Thymus (tissue), 11 donors: ENCODE measurements at regions not wholly inside any gene's neighbourhood (a gene's known extent, or its start where the extent isn't known, plus 50 kb on each side); places are given as distances from the start of the nearest gene placed in this dataset.
"Not testable (repeated sequence)": the region's sequence is repeated elsewhere in the genome, so short reads cannot be mapped to it uniquely, and the experiment has no call there.

Source experiments
- DNase-seq, 9 donors: peaks; one replicate each; pipeline ENCODE4 v3.0.0-alpha.2; 2013; ENCODE audit warnings: low spot score in 9 of 9, low read depth in 6 of 9, missing footprints in 1 of 9
- H3K27ac ChIP-seq, 2 donors: one replicate each; pipeline ENCODE4 v1.5.1; 2013; ENCODE audit warnings: control low read depth in 1 of 2, low read depth in 1 of 2, low read length in 1 of 2, mild to moderate bottlenecking in 1 of 2, moderate library complexity in 1 of 2
- H3K27me3 ChIP-seq, 2 donors: one replicate each; pipeline ENCODE4 v1.5.1; 2013; ENCODE audit warnings: low read length in 1 of 2; ENCODE audit not compliant: control insufficient read depth in 2 of 2, insufficient read depth in 1 of 2
- H3K36me3 ChIP-seq, 2 donors: one replicate each; pipeline ENCODE4 v1.5.1; 2013; ENCODE audit warnings: low read length in 1 of 2, mild to moderate bottlenecking in 1 of 2, moderate library complexity in 1 of 2; ENCODE audit not compliant: control insufficient read depth in 2 of 2, insufficient read depth in 2 of 2
- H3K4me1 ChIP-seq, 2 donors: one replicate each; pipeline ENCODE4 v1.5.1; 2013; ENCODE audit warnings: low read length in 2 of 2; ENCODE audit not compliant: control insufficient read depth in 2 of 2, insufficient read depth in 2 of 2
- H3K4me3 ChIP-seq, 2 donors: one replicate each; pipeline ENCODE4 v1.5.1; 2013; ENCODE audit warnings: low read length in 2 of 2, control low read depth in 1 of 2, mild to moderate bottlenecking in 1 of 2
- H3K9me3 ChIP-seq, 2 donors: one replicate each; pipeline ENCODE4 v1.5.1; 2013; ENCODE audit warnings: low read length in 1 of 2, mild to moderate bottlenecking in 1 of 2; ENCODE audit not compliant: control insufficient read depth in 2 of 2, insufficient read depth in 1 of 2
- WGBS: extraction: QIAGEN DNeasy Blood & Tissue Kit; methylation state at CpG from one replicate; pipeline ENCODE4 v1.1.7; 2013; 5-methylcytosine and 5-hydroxymethylcytosine counted together
- donor health status: healthy.

- Histone ChIP-seq H3K4me1 (no peaks in the 10 kb centered on the region), H3K27ac (no peak overlapping the region), H3K36me3 (no peaks in the 10 kb centered on the region), H3K27me3 (no peaks in the 10 kb centered on the region), H3K9me3 (no peaks in the 10 kb centered on the region), H3K4me3 (no peak overlapping the region)
- no peak for DNase-seq
- WGBS: 77% methylated on average over 1 of the region's 1 CpG
Observed at GRCh38 chr2:138084206-138084605, 119.9 kb downstream of the HNMT start.

GRCh38 chr2:138085441-138085840, 121.2 kb downstream of the HNMT start:
- not testable (repeated sequence) for H3K9me3 ChIP-seq

GRCh38 chr2:138086576-138086975, 122.3 kb downstream of the HNMT start:
- DNase-seq: no peak
- no peak overlapping the region for H3K4me3 ChIP-seq

More at GRCh38 chr2:138085441-138085840, 121.2 kb downstream of the HNMT start:
- H3K27me3 ChIP-seq, H3K27ac ChIP-seq, H3K4me3 ChIP-seq, DNase-seq, H3K36me3 ChIP-seq, H3K4me1 ChIP-seq: not testable (repeated sequence)
- 91% methylated on average over 1 of the region's 1 CpG for WGBS

GRCh38 chr2:138087751-138088593, 123.7 kb downstream of the HNMT start:
- H3K4me3 ChIP-seq: no peak overlapping the region
- no peaks in the 10 kb centered on the region for H3K36me3 ChIP-seq
- 94% methylated on average over 13 of the region's 13 CpGs for WGBS
- DNase-seq: no peak
- H3K27ac ChIP-seq: no peak overlapping the region
- H3K9me3 ChIP-seq: no peaks in the 10 kb centered on the region
- H3K27me3 ChIP-seq: no peaks in the 10 kb centered on the region
- H3K4me1 ChIP-seq: no peaks in the 10 kb centered on the region

More at GRCh38 chr2:138086576-138086975, 122.3 kb downstream of the HNMT start:
- Histone ChIP-seq H3K9me3 (no peaks in the 10 kb centered on the region), H3K4me1 (no peaks in the 10 kb centered on the region), H3K27ac (no peak overlapping the region), H3K27me3 (no peaks in the 10 kb centered on the region), H3K36me3 (no peaks in the 10 kb centered on the region)

GRCh38 chr2:138090330-138090729, 126.1 kb downstream of the HNMT start:
- DNase-seq: peak in 1 of 9 donors; percentile 9
- Histone ChIP-seq H3K27me3 (no peaks in the 10 kb centered on the region), H3K4me1 (no peaks in the 10 kb centered on the region), H3K4me3 (no peak overlapping the region), H3K27ac (no peak overlapping the region), H3K36me3 (no peaks in the 10 kb centered on the region), H3K9me3 (no peaks in the 10 kb centered on the region)
- WGBS: 92% methylated on average over 1 of the region's 1 CpG

GRCh38 chr2:138093455-138093854, 129.2 kb downstream of the HNMT start:
- H3K9me3 ChIP-seq: no peaks in the 10 kb centered on the region
- H3K4me3 ChIP-seq: no peak overlapping the region
- H3K27me3 ChIP-seq: no peaks in the 10 kb centered on the region
- H3K36me3 ChIP-seq: no peaks in the 10 kb centered on the region
- no peak for DNase-seq
- H3K27ac ChIP-seq: no peak overlapping the region
- no peaks in the 10 kb centered on the region for H3K4me1 ChIP-seq
- 94% methylated on average over 4 of the region's 4 CpGs for WGBS

- H3K4me3 ChIP-seq: no peak overlapping the region
- no peaks in the 10 kb centered on the region for H3K27me3 ChIP-seq
- no peaks in the 10 kb centered on the region for H3K36me3 ChIP-seq
- H3K9me3 ChIP-seq: no peaks in the 10 kb centered on the region
- H3K4me1 ChIP-seq: no peaks in the 10 kb centered on the region
- DNase-seq: no peak
- no peak overlapping the region for H3K27ac ChIP-seq
- 99% methylated on average over 3 of the region's 3 CpGs for WGBS
Observed at GRCh38 chr2:138094031-138094430, 129.8 kb downstream of the HNMT start.

GRCh38 chr2:138095336-138095735, 131.1 kb downstream of the HNMT start:
- Histone ChIP-seq H3K9me3 (no peaks in the 10 kb centered on the region), H3K4me3 (no peak overlapping the region)

GRCh38 chr2:138099288-138099687, 135.0 kb downstream of the HNMT start:
- H3K9me3 ChIP-seq, H3K27me3 ChIP-seq, DNase-seq, H3K36me3 ChIP-seq, H3K4me1 ChIP-seq, H3K27ac ChIP-seq, H3K4me3 ChIP-seq: not testable (repeated sequence)
- 97% methylated on average over 3 of the region's 3 CpGs for WGBS

More at GRCh38 chr2:138095336-138095735, 131.1 kb downstream of the HNMT start:
- no peak for DNase-seq
- no peaks in the 10 kb centered on the region for H3K36me3 ChIP-seq
- no peaks in the 10 kb centered on the region for H3K27me3 ChIP-seq
- H3K27ac ChIP-seq: no peak overlapping the region
- no peaks in the 10 kb centered on the region for H3K4me1 ChIP-seq
